PC-9 (cell line): ENCODE measurements at regions not wholly inside any gene's neighbourhood (a gene's known extent, or its start where the extent isn't known, plus 50 kb on each side); places are given as distances from the start of the nearest gene placed in this dataset.

Source experiments
- CTCF ChIP-seq: fragments of 200-600 bp; sonication (generic); conservative IDR thresholded peaks from 2 replicates; pipeline ENCODE4 v1.6.1; 2017; ENCODE audit warnings: mixed run types, antibody characterized with exemption, mild to moderate bottlenecking, moderate library complexity
- EZH2 ChIP-seq: fragments of 200-600 bp; sonication (generic); IDR thresholded peaks from 2 replicates; pipeline ENCODE4 v1.8.0; 2017; ENCODE audit warnings: antibody characterized with exemption, low read depth

GRCh38 chr3:30097022-30097650, 509.3 kb upstream of the TGFBR2 start:
- TF ChIP-seq CTCF = no peak
- TF ChIP-seq EZH2 = no peak
